OCI-LY3 (cell line): ENCODE measurements at regions not wholly inside any gene's neighbourhood (a gene's known extent, or its start where the extent isn't known, plus 50 kb on each side); places are given as distances from the start of the nearest gene placed in this dataset.

Experiments
- CTCF ChIP-seq: fragments of 200-600, 300-600 bp; sonication (generic); IDR thresholded peaks from 2 replicates; pipeline ENCODE4 v1.5.1; 2014; ENCODE audit warnings: antibody characterized with exemption, low read length, low read depth
- EZH2phosphoT487 ChIP-seq: fragments of 200-600 bp; shearing (Covaris generic); IDR thresholded peaks from 2 replicates; pipeline ENCODE4 v1.6.1; 2018; ENCODE audit warnings: antibody characterized with exemption, mixed run types, low read depth

GRCh38 chr3:170773682-170774425 is 96.1 kb downstream of the RPL22L1 start:
- no peak for TF ChIP-seq CTCF
- TF ChIP-seq EZH2phosphoT487: no peak
